AG04450 (cell line): ENCODE measurements at regions not wholly inside any gene's neighbourhood (a gene's known extent, or its start where the extent isn't known, plus 50 kb on each side); places are given as distances from the start of the nearest gene placed in this dataset.
"Not testable (repeated sequence)": the region's sequence is repeated elsewhere in the genome, so short reads cannot be mapped to it uniquely, and the experiment has no call there.

Source experiments
- CTCF ChIA-PET: fragments of 300-600, 350-600 bp; formaldehyde crosslinking; extraction: SDS; loops from one replicate; lab custom pipeline; 2022; ENCODE audit warnings: antibody characterized with exemption, inconsistent platforms; lab: Charles Lee
- POLR2A ChIA-PET: fragments of 350-600 bp; formaldehyde crosslinking; extraction: SDS; loops from one replicate; lab custom pipeline; 2021; ENCODE audit warnings: antibody characterized with exemption, inconsistent platforms; lab: Yijun Ruan, JAX
- DNase-seq: peaks from one replicate; pipeline ENCODE4 v3.0.0-alpha.2; 2011; ENCODE audit warnings: low read depth, low spot score
- H3K27ac ChIP-seq: one replicate; pipeline ENCODE4 v1.5.1; 2012; ENCODE audit warnings: low read depth, low read length, control low read depth
- H3K27me3 ChIP-seq: one replicate; pipeline ENCODE4 v1.6.0; 2012; ENCODE audit warnings: low read length; ENCODE audit not compliant: control insufficient read depth, insufficient read depth
- H3K4me3 ChIP-seq: 2 replicates; pipeline ENCODE4 v1.5.1; 2011; ENCODE audit warnings: mild to moderate bottlenecking, low read depth, low read length, control low read depth
- H3K9me3 ChIP-seq: 2 replicates; pipeline ENCODE4 v1.5.1; 2012; ENCODE audit warnings: low read length; ENCODE audit not compliant: control insufficient read depth, insufficient read depth
- TF ChIP-seq, protein P1 (sequence below): IDR thresholded peaks from 2 replicates; pipeline ENCODE4 v1.5.1; 2011; ENCODE audit warnings: low read depth, low read length, control low read depth, inconsistent platforms

DNA sequence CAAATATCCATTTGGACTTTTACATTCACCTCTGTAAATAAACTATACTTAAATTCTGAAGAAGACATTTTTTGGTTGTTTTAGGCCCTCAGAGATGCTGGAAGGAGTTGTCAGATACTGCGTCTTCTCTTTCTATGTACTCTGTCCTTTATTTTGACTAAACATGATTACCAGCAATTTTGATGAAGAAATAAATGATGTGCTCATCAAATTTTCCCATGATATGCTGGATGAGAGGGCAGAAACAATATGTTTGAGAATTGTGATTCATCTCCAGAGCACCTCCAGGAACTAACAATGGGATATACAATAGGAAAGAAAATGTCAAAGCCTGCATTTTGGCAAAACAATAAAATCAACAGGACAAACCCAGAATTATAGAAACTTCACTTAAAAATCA is 481.6 kb upstream of the HS3ST5 start:
- TF ChIP-seq, protein P1, sequence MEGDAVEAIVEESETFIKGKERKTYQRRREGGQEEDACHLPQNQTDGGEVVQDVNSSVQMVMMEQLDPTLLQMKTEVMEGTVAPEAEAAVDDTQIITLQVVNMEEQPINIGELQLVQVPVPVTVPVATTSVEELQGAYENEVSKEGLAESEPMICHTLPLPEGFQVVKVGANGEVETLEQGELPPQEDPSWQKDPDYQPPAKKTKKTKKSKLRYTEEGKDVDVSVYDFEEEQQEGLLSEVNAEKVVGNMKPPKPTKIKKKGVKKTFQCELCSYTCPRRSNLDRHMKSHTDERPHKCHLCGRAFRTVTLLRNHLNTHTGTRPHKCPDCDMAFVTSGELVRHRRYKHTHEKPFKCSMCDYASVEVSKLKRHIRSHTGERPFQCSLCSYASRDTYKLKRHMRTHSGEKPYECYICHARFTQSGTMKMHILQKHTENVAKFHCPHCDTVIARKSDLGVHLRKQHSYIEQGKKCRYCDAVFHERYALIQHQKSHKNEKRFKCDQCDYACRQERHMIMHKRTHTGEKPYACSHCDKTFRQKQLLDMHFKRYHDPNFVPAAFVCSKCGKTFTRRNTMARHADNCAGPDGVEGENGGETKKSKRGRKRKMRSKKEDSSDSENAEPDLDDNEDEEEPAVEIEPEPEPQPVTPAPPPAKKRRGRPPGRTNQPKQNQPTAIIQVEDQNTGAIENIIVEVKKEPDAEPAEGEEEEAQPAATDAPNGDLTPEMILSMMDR = no peak
- Histone ChIP-seq H3K27ac (no peak overlapping the region), H3K9me3 (no peaks in the 10 kb centered on the region), H3K27me3 (no peaks in the 10 kb centered on the region), H3K4me3 (no peak overlapping the region)
- DNase-seq = no peak
- ChIA-PET POLR2A (no interaction called here), CTCF (no interaction called here)

- H3K9me3 ChIP-seq = peaks cover 2% of the 10 kb centered on the region; the same call in 1 of the 2 replicates
- no peaks in the 10 kb centered on the region for H3K27me3 ChIP-seq
- POLR2A ChIA-PET = no interaction called here
- H3K27ac ChIP-seq = no peak overlapping the region
- TF ChIP-seq, protein P1 = no peak
- CTCF ChIA-PET = no interaction called here
- H3K4me3 ChIP-seq = no peak overlapping the region
- no peak for DNase-seq
Measured at GRCh38 chr6:114816678-114817077, 473.9 kb upstream of the HS3ST5 start.

GRCh38 chr6:114810468-114810867 is 467.6 kb upstream of the HS3ST5 start:
- CTCF ChIA-PET = no interaction called here
- Histone ChIP-seq H3K9me3 (peaks cover 15% of the 10 kb centered on the region), H3K4me3 (no peak overlapping the region), H3K27ac (no peak overlapping the region), H3K27me3 (no peaks in the 10 kb centered on the region)
- POLR2A ChIA-PET = no interaction called here
- DNase-seq = no peak
- TF ChIP-seq, protein P1 = no peak

- POLR2A ChIA-PET = interaction anchor here (0.6 kb wide), 1 partner anchor 500 kb away, joined by 3 read pairs; no protein-coding TSS in a partner anchor
- DNase-seq, H3K27ac ChIP-seq, H3K4me3 ChIP-seq, CTCF ChIA-PET, H3K27me3 ChIP-seq: not testable (repeated sequence)
- peaks cover 16% of the 10 kb centered on the region for H3K9me3 ChIP-seq
Measured at GRCh38 chr6:114805426-114805825, 462.6 kb upstream of the HS3ST5 start.

- Histone ChIP-seq H3K9me3 (peaks cover 6% of the 10 kb centered on the region; the same call in 1 of the 2 replicates), H3K27me3 (no peaks in the 10 kb centered on the region), H3K4me3 (no peak overlapping the region), H3K27ac (no peak overlapping the region)
- TF ChIP-seq, protein P1 = no peak
- DNase-seq = no peak
- POLR2A ChIA-PET = no interaction called here
- CTCF ChIA-PET = no interaction called here
Measured at GRCh38 chr6:114796576-114796975, 453.8 kb upstream of the HS3ST5 start.

DNA sequence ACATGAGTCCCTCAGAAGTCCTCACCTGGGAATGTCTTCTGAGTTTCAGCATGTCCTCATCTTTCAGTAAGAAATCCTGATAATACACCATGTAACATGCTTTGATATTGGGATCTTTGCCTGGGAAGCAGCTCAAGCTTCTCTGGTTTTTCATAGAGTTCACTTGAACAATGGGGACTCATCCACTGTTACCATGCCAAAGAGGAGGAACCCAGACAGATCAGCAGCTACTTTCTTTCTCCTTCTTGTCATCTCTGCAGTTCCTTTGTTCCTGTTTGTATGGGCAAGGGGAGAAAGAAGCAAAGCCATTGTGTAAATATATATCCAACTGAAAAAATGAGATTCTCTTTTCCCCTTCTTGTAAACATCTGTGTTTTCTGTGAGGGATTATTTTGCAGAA is 450.6 kb upstream of the HS3ST5 start:
- peaks cover 6% of the 10 kb centered on the region; the same call in 1 of the 2 replicates for H3K9me3 ChIP-seq
- TF ChIP-seq, protein P1 = no peak
- no peak overlapping the region for H3K27ac ChIP-seq
- ChIA-PET POLR2A (no interaction called here), CTCF (no interaction called here)
- no peak for DNase-seq
- H3K4me3 ChIP-seq = no peak overlapping the region
- H3K27me3 ChIP-seq = no peaks in the 10 kb centered on the region
